Fibroblast of upper back skin (primary cell): ENCODE measurements at regions not wholly inside any gene's neighbourhood (a gene's known extent, or its start where the extent isn't known, plus 50 kb on each side); places are given as distances from the start of the nearest gene placed in this dataset.

ENCODE experiments used
- DNase-seq: peaks from one replicate; pipeline ENCODE4 v3.0.0-alpha.2; 2013

- no peak for DNase-seq
Observed at GRCh38 chr2:13015532-13016320, 299.0 kb downstream of the TRIB2 start.

GRCh38 chr2:13018490-13018889 lies 301.8 kb downstream of the TRIB2 start:
- no peak for DNase-seq

GRCh38 chr2:13019781-13020180 lies 303.0 kb downstream of the TRIB2 start:
- no peak for DNase-seq

- no peak for DNase-seq
Observed at GRCh38 chr2:13020469-13020868, 303.7 kb downstream of the TRIB2 start.

- peak; percentile 58 for DNase-seq
Observed at GRCh38 chr2:13021470-13021957, 304.8 kb downstream of the TRIB2 start.

GRCh38 chr2:13030606-13031005 lies 313.9 kb downstream of the TRIB2 start:
- DNase-seq: no peak

- no peak for DNase-seq
Observed at GRCh38 chr2:13034861-13035260, 318.1 kb downstream of the TRIB2 start.

- DNase-seq: no peak
Observed at GRCh38 chr2:13035866-13036265, 319.1 kb downstream of the TRIB2 start.

GRCh38 chr2:13040043-13040442 lies 323.3 kb downstream of the TRIB2 start:
- DNase-seq: no peak

- peak; percentile 17 for DNase-seq
Observed at GRCh38 chr2:13046557-13047165, 329.9 kb downstream of the TRIB2 start.

GRCh38 chr2:13050764-13051163 lies 334.0 kb downstream of the TRIB2 start:
- peak; percentile 37 for DNase-seq

GRCh38 chr2:13052547-13052946 lies 335.8 kb downstream of the TRIB2 start:
- DNase-seq: no peak

- peak; percentile 1 for DNase-seq
Observed at GRCh38 chr2:13056259-13056843, 339.6 kb downstream of the TRIB2 start.

GRCh38 chr2:13057671-13058070 lies 340.9 kb downstream of the TRIB2 start:
- DNase-seq: no peak

- no peak for DNase-seq
Observed at GRCh38 chr2:13066676-13067075, 349.9 kb downstream of the TRIB2 start.

- no peak for DNase-seq
Observed at GRCh38 chr2:13067508-13067907, 350.8 kb downstream of the TRIB2 start.

- no peak for DNase-seq
Observed at GRCh38 chr2:13089971-13090370, 373.2 kb downstream of the TRIB2 start.

- DNase-seq: peak; percentile 38
Observed at GRCh38 chr2:13091455-13091854, 374.7 kb downstream of the TRIB2 start.

GRCh38 chr2:13091861-13092378 lies 375.2 kb downstream of the TRIB2 start:
- DNase-seq: no peak

GRCh38 chr2:13093416-13093991 lies 376.8 kb downstream of the TRIB2 start:
- no peak for DNase-seq

- no peak for DNase-seq
Observed at GRCh38 chr2:13102397-13103063, 385.8 kb downstream of the TRIB2 start.

GRCh38 chr2:13103151-13103550 lies 386.4 kb downstream of the TRIB2 start:
- no peak for DNase-seq
